SK-N-SH (cell line): ENCODE measurements at regions not wholly inside any gene's neighbourhood (a gene's known extent, or its start where the extent isn't known, plus 50 kb on each side); places are given as distances from the start of the nearest gene placed in this dataset.

Source experiments
- CTCF ChIA-PET: fragments of 300-600, 350-600 bp; formaldehyde crosslinking; extraction: SDS; loops from one replicate; lab custom pipeline; 2021; lab: Yijun Ruan, JAX
- POLR2A ChIA-PET: fragments of 350-600 bp; sonication (Branson Sonifier 250); formaldehyde crosslinking; extraction: SDS; loops from one replicate; lab custom pipeline; 2020; ENCODE audit warnings: antibody characterized with exemption, inconsistent platforms; lab: Yijun Ruan, JAX
- DNase-seq: peaks from one replicate; pipeline ENCODE4 v3.0.0; 2012
- H2AFZ ChIP-seq: fragments of 200-600 bp; sonication (generic); 2 replicates; pipeline ENCODE4 v1.8.1; 2016; ENCODE audit warnings: antibody characterized with exemption, mild to moderate bottlenecking, low read depth
- H3F3A ChIP-seq: fragments of 200-600 bp; sonication (generic); replicated peaks from 2 replicates; pipeline ENCODE3; 2016; ENCODE audit warnings: antibody characterized with exemption, mild to moderate bottlenecking; ENCODE audit not compliant: insufficient read depth
- H3K27ac ChIP-seq, 2 experiments: fragments of 200-500 bp in 1 of 2; fragments of 200-600 bp in 1 of 2; sonication (Bioruptor generic) in 1 of 2; sonication (generic), shearing (Covaris generic) in 1 of 2; 2 replicates each; pipeline versions ENCODE4 v1.5.1 to v1.6.1; 2014 to 2016; ENCODE audit warnings: low read depth in 2 of 2, inconsistent platforms in 1 of 2, low read length in 1 of 2, mild to moderate bottlenecking in 1 of 2, mixed read lengths in 1 of 2
- H3K27me3 ChIP-seq: fragments of 200-600 bp; sonication (generic), shearing (Covaris generic); 2 replicates; pipeline ENCODE4 v1.6.1; 2016; ENCODE audit warnings: mixed run types; ENCODE audit not compliant: insufficient read depth
- H3K36me3 ChIP-seq, 2 experiments: fragments of 200-500 bp in 1 of 2; fragments of 200-600 bp in 1 of 2; sonication (Bioruptor generic) in 1 of 2; sonication (generic) in 1 of 2; replicated peaks in 1 of 2; 2 replicates each; pipeline versions ENCODE3 to v1.5.1; 2014 to 2016; ENCODE audit warnings: low read length in 1 of 2, mild to moderate bottlenecking in 1 of 2; ENCODE audit not compliant: insufficient read depth in 2 of 2, control insufficient read depth in 1 of 2
- H3K4me1 ChIP-seq, 2 experiments: fragments of 200-500 bp in 1 of 2; fragments of 200-600 bp in 1 of 2; sonication (Bioruptor generic) in 1 of 2; sonication (generic), shearing (Covaris generic) in 1 of 2; 2 replicates each; pipeline versions ENCODE4 v1.5.1 to v1.6.1; 2014 to 2016; ENCODE audit warnings: low read depth in 1 of 2, low read length in 1 of 2, mixed run types in 1 of 2; ENCODE audit not compliant: insufficient read depth in 2 of 2, control insufficient read depth in 1 of 2
- H3K4me2 ChIP-seq: fragments of 200-600 bp; sonication (generic), shearing (Covaris generic); 2 replicates; pipeline ENCODE4 v1.6.1; 2017; ENCODE audit warnings: mixed run types
- H3K4me3 ChIP-seq, 2 experiments: fragments of 200-500 bp in 1 of 2; fragments of 200-600 bp in 1 of 2; sonication (Bioruptor generic) in 1 of 2; sonication (generic), shearing (Covaris generic) in 1 of 2; 2 replicates each; pipeline versions ENCODE4 v1.5.1 to v1.8.1; 2014 to 2016; ENCODE audit warnings: low read depth in 2 of 2, inconsistent platforms in 1 of 2, low read length in 1 of 2, mild to moderate bottlenecking in 1 of 2, mixed read lengths in 1 of 2, moderate library complexity in 1 of 2
- H3K79me2 ChIP-seq: fragments of 200-600 bp; sonication (generic); 2 replicates; pipeline ENCODE4 v1.8.1; 2017; ENCODE audit warnings: mild to moderate bottlenecking; ENCODE audit not compliant: insufficient read depth
- H3K9ac ChIP-seq: fragments of 200-600 bp; sonication (generic); 2 replicates; pipeline ENCODE4 v1.6.1; 2017; ENCODE audit warnings: mixed run types
- H3K9me2 ChIP-seq: fragments of 200-600 bp; sonication (generic); 2 replicates; pipeline ENCODE4 v1.6.1; 2017; ENCODE audit warnings: mixed run types
- H3K9me3 ChIP-seq: fragments of 200-600 bp; sonication (generic); 2 replicates; pipeline ENCODE4 v1.6.1; 2017; ENCODE audit warnings: mixed run types, mild to moderate bottlenecking, moderate library complexity
- H4K20me1 ChIP-seq: fragments of 200-600 bp; sonication (generic); 2 replicates; pipeline ENCODE4 v1.6.1; 2017; ENCODE audit warnings: mild to moderate bottlenecking, mixed run types; ENCODE audit not compliant: insufficient read depth
- ELF1 ChIP-seq: IDR thresholded peaks from 2 replicates; pipeline ENCODE4 v1.4.0; 2012
- EZH2phosphoT487 ChIP-seq: fragments of 200-600 bp; sonication (generic); IDR thresholded peaks from 2 replicates; pipeline ENCODE4 v1.6.1; 2017; ENCODE audit warnings: low read depth, mixed run types, mild to moderate bottlenecking, antibody characterized with exemption, moderate library complexity, borderline replicate concordance
- FOSL2 ChIP-seq: IDR thresholded peaks from 2 replicates; pipeline ENCODE4 v1.4.0; 2012; ENCODE audit warnings: low read depth, mild to moderate bottlenecking, moderate library complexity, borderline replicate concordance
- GATA2 ChIP-seq: sonication (generic); formaldehyde crosslinking; IDR thresholded peaks from 2 replicates; pipeline ENCODE4 v1.5.0; 2020; ENCODE audit warnings: mild to moderate bottlenecking, missing genetic modification reagents
- JUND ChIP-seq: IDR thresholded peaks from 2 replicates; pipeline ENCODE4 v1.4.0; 2012
- MEF2A ChIP-seq: IDR thresholded peaks from 2 replicates; pipeline ENCODE4 v1.4.0; 2012; ENCODE audit warnings: low read depth, borderline replicate concordance
- MXI1 ChIP-seq: IDR thresholded peaks from 2 replicates; pipeline ENCODE4 v1.6.1; 2012; ENCODE audit warnings: mild to moderate bottlenecking, low read depth, low read length, improper control_type of control experiment
- NFIC ChIP-seq: IDR thresholded peaks from 2 replicates; pipeline ENCODE4 v1.4.0; 2012; ENCODE audit warnings: borderline replicate concordance
- NRF1 ChIP-seq: IDR thresholded peaks from 2 replicates; pipeline ENCODE4 v1.6.1; 2012; ENCODE audit warnings: low read depth, mild to moderate bottlenecking, low read length
- POLR2AphosphoS5 ChIP-seq: IDR thresholded peaks from 2 replicates; pipeline ENCODE4 v1.6.1; 2012; ENCODE audit warnings: low read depth, low read length
- SMC3 ChIP-seq: IDR thresholded peaks from 2 replicates; pipeline ENCODE4 v1.6.1; 2012; ENCODE audit warnings: low read depth, low read length, improper control_type of control experiment
- TAF1 ChIP-seq: IDR thresholded peaks from 2 replicates; pipeline ENCODE4 v1.6.1; 2012; ENCODE audit warnings: low read depth, mild to moderate bottlenecking, low read length, moderate library complexity, borderline replicate concordance
- TEAD4 ChIP-seq: IDR thresholded peaks from 2 replicates; pipeline ENCODE4 v1.4.0; 2012; ENCODE audit warnings: mild to moderate bottlenecking, borderline replicate concordance; ENCODE audit not compliant: insufficient read depth
- YY1 ChIP-seq: IDR thresholded peaks from 2 replicates; pipeline ENCODE4 v1.4.0; 2012; ENCODE audit warnings: low read depth, mild to moderate bottlenecking
- TF ChIP-seq, protein P1 (sequence below): IDR thresholded peaks from 2 replicates; pipeline ENCODE4 v1.6.1; 2012; ENCODE audit warnings: mild to moderate bottlenecking, low read depth, low read length, moderate library complexity
- TF ChIP-seq, protein P2 (sequence below): IDR thresholded peaks from 2 replicates; pipeline ENCODE4 v1.4.0; 2012; ENCODE audit warnings: low read depth
- TF ChIP-seq, protein P3 (sequence below): fragments of 150-350 bp; IDR thresholded peaks from 2 replicates; pipeline ENCODE4 v1.6.1; 2017; ENCODE audit warnings: antibody characterized with exemption, low read length, low read depth, borderline replicate concordance

DNA sequence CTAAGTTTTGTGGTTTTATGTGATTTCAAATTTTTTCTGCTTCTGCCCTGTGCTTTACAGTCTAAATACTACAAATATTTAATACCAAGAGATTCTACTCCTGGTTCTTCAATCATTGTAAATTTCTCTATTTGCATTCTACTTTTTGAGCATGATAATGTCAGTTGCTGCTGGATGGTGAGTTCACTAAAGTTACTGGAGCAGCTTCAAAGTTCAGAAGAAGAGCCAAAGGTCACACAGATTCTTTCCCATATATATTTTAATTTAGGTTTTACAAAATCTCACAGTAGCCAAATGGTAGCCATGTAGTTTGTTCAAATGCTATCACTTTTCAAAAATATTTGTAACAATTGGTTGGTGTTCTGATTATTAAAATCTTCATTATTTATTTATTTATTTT lies 378.7 kb downstream of the TMEM232 start:
- no peak overlapping the region for H3K4me3 ChIP-seq
- no peak overlapping the region for H3K27ac ChIP-seq
- TF ChIP-seq MXI1, result no peak
- TF ChIP-seq POLR2AphosphoS5, result no peak
- TF ChIP-seq GATA2 (CRISPR knock-in tag), result no peak
- TF ChIP-seq, protein P1, sequence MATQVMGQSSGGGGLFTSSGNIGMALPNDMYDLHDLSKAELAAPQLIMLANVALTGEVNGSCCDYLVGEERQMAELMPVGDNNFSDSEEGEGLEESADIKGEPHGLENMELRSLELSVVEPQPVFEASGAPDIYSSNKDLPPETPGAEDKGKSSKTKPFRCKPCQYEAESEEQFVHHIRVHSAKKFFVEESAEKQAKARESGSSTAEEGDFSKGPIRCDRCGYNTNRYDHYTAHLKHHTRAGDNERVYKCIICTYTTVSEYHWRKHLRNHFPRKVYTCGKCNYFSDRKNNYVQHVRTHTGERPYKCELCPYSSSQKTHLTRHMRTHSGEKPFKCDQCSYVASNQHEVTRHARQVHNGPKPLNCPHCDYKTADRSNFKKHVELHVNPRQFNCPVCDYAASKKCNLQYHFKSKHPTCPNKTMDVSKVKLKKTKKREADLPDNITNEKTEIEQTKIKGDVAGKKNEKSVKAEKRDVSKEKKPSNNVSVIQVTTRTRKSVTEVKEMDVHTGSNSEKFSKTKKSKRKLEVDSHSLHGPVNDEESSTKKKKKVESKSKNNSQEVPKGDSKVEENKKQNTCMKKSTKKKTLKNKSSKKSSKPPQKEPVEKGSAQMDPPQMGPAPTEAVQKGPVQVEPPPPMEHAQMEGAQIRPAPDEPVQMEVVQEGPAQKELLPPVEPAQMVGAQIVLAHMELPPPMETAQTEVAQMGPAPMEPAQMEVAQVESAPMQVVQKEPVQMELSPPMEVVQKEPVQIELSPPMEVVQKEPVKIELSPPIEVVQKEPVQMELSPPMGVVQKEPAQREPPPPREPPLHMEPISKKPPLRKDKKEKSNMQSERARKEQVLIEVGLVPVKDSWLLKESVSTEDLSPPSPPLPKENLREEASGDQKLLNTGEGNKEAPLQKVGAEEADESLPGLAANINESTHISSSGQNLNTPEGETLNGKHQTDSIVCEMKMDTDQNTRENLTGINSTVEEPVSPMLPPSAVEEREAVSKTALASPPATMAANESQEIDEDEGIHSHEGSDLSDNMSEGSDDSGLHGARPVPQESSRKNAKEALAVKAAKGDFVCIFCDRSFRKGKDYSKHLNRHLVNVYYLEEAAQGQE, result no peak
- TF ChIP-seq MEF2A, result no peak
- no peak for TF ChIP-seq JUND
- no peak for TF ChIP-seq NRF1
- TF ChIP-seq TAF1, result no peak
- TF ChIP-seq EZH2phosphoT487, result no peak
- TF ChIP-seq ELF1, result no peak
- ChIA-PET CTCF (interaction anchor here (0.8 to 1.2 kb wide), 3 partner anchors 14 to 425 kb away, joined by 3 to 4 read pairs (median 3); no protein-coding TSS in a partner anchor), POLR2A (no interaction called here)
- H3K4me2 ChIP-seq, result no peak overlapping the region
- H3K27me3 ChIP-seq, result no peaks in the 10 kb centered on the region
- no peaks in the 10 kb centered on the region for H3K36me3 ChIP-seq
- H3K9me3 ChIP-seq, result no peaks in the 10 kb centered on the region
- H2AFZ ChIP-seq, result no peak overlapping the region
- H3K9me2 ChIP-seq, result no peaks in the 10 kb centered on the region
- no peaks in the 10 kb centered on the region for H4K20me1 ChIP-seq
- no peak overlapping the region for H3K9ac ChIP-seq
- no peaks in the 10 kb centered on the region for H3K79me2 ChIP-seq
- peaks cover 5% of the 10 kb centered on the region for H3F3A ChIP-seq
- no peaks in the 10 kb centered on the region; a peak in 1 of 4 replicates for H3K4me1 ChIP-seq
- DNase-seq, result no peak

DNA sequence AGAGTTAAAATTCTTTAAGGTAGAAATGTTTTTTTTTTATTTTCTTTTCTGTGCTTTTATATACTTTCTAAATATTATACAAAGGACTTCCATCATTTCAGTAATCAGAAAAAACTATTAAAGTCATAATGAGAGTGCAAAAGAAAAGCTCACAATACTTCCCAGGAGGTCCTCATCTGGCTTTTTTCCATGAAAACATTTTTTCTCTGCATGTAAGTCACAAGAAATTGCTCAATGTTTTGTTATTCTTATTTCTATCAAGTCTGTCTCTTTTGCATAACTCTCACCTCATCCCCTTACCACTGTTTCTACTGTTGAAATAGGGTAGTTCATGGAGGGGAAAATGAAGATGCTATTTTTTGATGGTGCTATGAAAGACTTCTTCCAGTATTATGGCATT lies 375.0 kb downstream of the TMEM232 start:
- no peak overlapping the region for H3K4me3 ChIP-seq
- TF ChIP-seq, protein P2, sequence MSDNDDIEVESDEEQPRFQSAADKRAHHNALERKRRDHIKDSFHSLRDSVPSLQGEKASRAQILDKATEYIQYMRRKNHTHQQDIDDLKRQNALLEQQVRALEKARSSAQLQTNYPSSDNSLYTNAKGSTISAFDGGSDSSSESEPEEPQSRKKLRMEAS, result no peak
- TF ChIP-seq SMC3, result no peak
- no peak for TF ChIP-seq NFIC
- TF ChIP-seq MEF2A, result no peak
- TF ChIP-seq FOSL2, result no peak
- TF ChIP-seq, protein P3, sequence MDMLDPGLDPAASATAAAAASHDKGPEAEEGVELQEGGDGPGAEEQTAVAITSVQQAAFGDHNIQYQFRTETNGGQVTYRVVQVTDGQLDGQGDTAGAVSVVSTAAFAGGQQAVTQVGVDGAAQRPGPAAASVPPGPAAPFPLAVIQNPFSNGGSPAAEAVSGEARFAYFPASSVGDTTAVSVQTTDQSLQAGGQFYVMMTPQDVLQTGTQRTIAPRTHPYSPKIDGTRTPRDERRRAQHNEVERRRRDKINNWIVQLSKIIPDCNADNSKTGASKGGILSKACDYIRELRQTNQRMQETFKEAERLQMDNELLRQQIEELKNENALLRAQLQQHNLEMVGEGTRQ, result no peak
- TF ChIP-seq TAF1, result no peak
- no peak for TF ChIP-seq TEAD4
- no peak for TF ChIP-seq YY1
- TF ChIP-seq, all 33 proteins: peak for 0
- POLR2A ChIA-PET, result no interaction called here
- Histone ChIP-seq H3K79me2 (no peaks in the 10 kb centered on the region), H3F3A (peaks cover 5% of the 10 kb centered on the region), H3K9me2 (no peaks in the 10 kb centered on the region), H4K20me1 (no peaks in the 10 kb centered on the region), H3K36me3 (no peaks in the 10 kb centered on the region), H3K27ac (no peak overlapping the region), H3K9ac (no peak overlapping the region), H3K27me3 (no peaks in the 10 kb centered on the region), H3K4me2 (no peak overlapping the region), H3K4me1 (peaks cover 0 to 5% of the 10 kb centered on the region in 2 experiments; a peak in 2 of 4 replicates), H3K9me3 (no peaks in the 10 kb centered on the region), H2AFZ (no peak overlapping the region)
- CTCF ChIA-PET, result no interaction called here
- no peak for DNase-seq
